ENCODE measurements at regions not wholly inside any gene's neighbourhood (a gene's known extent, or its start where the extent isn't known, plus 50 kb on each side); places are given as distances from the start of the nearest gene placed in this dataset.

GRCh38 chr3:168307893-168308292 lies 212.2 kb upstream of the GOLIM4 start:
- Histone ChIP-seq H3K27ac (no peak overlapping the region), H3K27me3 (no peaks in the 10 kb centered on the region), H3K4me1 (no peaks in the 10 kb centered on the region), H3K36me3 (no peaks in the 10 kb centered on the region), H3K9me3 (no peaks in the 10 kb centered on the region), H3K4me3 (no peak overlapping the region)
- TF ChIP-seq POLR2A (IDR thresholded peaks at IDR 0.05) (no peak), CTCF (IDR thresholded peaks at IDR 0.05) (no peak), POLR2AphosphoS5 (IDR thresholded peaks at IDR 0.05) (no peak), EP300 (IDR thresholded peaks at IDR 0.05) (no peak)
- no peak for DNase-seq (ENCODE audit: low spot score in 2 of 2)

- 36% methylated on average over 1 of the region's 1 CpG for WGBS
- Histone ChIP-seq H3K27ac (no peak overlapping the region), H3K36me3 (no peaks in the 10 kb centered on the region), H3K4me1 (no peaks in the 10 kb centered on the region), H3K9me3 (no peaks in the 10 kb centered on the region), H3K4me3 (no peak overlapping the region), H3K27me3 (no peaks in the 10 kb centered on the region)
- TF ChIP-seq POLR2AphosphoS5 (IDR thresholded peaks at IDR 0.05) (no peak), EP300 (IDR thresholded peaks at IDR 0.05) (no peak), POLR2A (IDR thresholded peaks at IDR 0.05) (no peak), CTCF (IDR thresholded peaks at IDR 0.05) (no peak)
- no peak for DNase-seq (ENCODE audit: low spot score in 2 of 2)
Observed at GRCh38 chr3:168295027-168295426, 199.3 kb upstream of the GOLIM4 start.

- Histone ChIP-seq H3K36me3 (no peaks in the 10 kb centered on the region), H3K27ac (no peak overlapping the region), H3K27me3 (no peaks in the 10 kb centered on the region), H3K4me1 (no peaks in the 10 kb centered on the region), H3K4me3 (no peak overlapping the region), H3K9me3 (no peaks in the 10 kb centered on the region)
- TF ChIP-seq POLR2AphosphoS5 (IDR thresholded peaks at IDR 0.05) (no peak), CTCF (IDR thresholded peaks at IDR 0.05) (no peak), POLR2A (IDR thresholded peaks at IDR 0.05) (no peak)
- DNase-seq (ENCODE audit: low spot score in 2 of 2), result no peak
Observed at GRCh38 chr3:168292296-168292695, 196.6 kb upstream of the GOLIM4 start.

GRCh38 chr3:168289471-168290008 lies 193.8 kb upstream of the GOLIM4 start:
- DNase-seq (ENCODE audit: low spot score in 2 of 2), result no peak
- WGBS, result 63% methylated on average over 4 of the region's 4 CpGs
- no peaks in the 10 kb centered on the region for H3K27me3 ChIP-seq
- no peak for TF ChIP-seq POLR2A (IDR thresholded peaks at IDR 0.05)
- TF ChIP-seq EP300 (IDR thresholded peaks at IDR 0.05), result no peak
- TF ChIP-seq CTCF (IDR thresholded peaks at IDR 0.05), result no peak
- TF ChIP-seq POLR2AphosphoS5 (IDR thresholded peaks at IDR 0.05), result no peak
- H3K4me3 ChIP-seq, result no peak overlapping the region
- no peaks in the 10 kb centered on the region for H3K36me3 ChIP-seq
- no peaks in the 10 kb centered on the region for H3K4me1 ChIP-seq
- no peak overlapping the region for H3K27ac ChIP-seq
- no peaks in the 10 kb centered on the region for H3K9me3 ChIP-seq

GRCh38 chr3:168288511-168289401 lies 193.0 kb upstream of the GOLIM4 start:
- no peak for TF ChIP-seq POLR2AphosphoS5 (IDR thresholded peaks at IDR 0.05)
- no peak for TF ChIP-seq POLR2A (IDR thresholded peaks at IDR 0.05)
- no peak for TF ChIP-seq CTCF (IDR thresholded peaks at IDR 0.05)
- TF ChIP-seq EP300 (IDR thresholded peaks at IDR 0.05), result no peak
- no peaks in the 10 kb centered on the region for H3K9me3 ChIP-seq
- WGBS, result 77% methylated on average over 5 of the region's 5 CpGs
- H3K4me3 ChIP-seq, result no peak overlapping the region
- H3K36me3 ChIP-seq, result no peaks in the 10 kb centered on the region
- no peaks in the 10 kb centered on the region for H3K27me3 ChIP-seq
- no peaks in the 10 kb centered on the region for H3K4me1 ChIP-seq
- no peak overlapping the region for H3K27ac ChIP-seq
- no peak for DNase-seq (ENCODE audit: low spot score in 2 of 2)

All from suprapubic skin (tissue), 4 donors.